ENCODE measurements at regions not wholly inside any gene's neighbourhood (a gene's known extent, or its start where the extent isn't known, plus 50 kb on each side); places are given as distances from the start of the nearest gene placed in this dataset.

GRCh38 chr9:97747201-97747965, 50.2 kb upstream of the XPA start:
- peak; percentile 68 for DNase-seq (ENCODE audit: low spot score)

GRCh38 chr9:97748525-97748924, 51.4 kb upstream of the XPA start:
- DNase-seq (ENCODE audit: low spot score) = no peak

DNA sequence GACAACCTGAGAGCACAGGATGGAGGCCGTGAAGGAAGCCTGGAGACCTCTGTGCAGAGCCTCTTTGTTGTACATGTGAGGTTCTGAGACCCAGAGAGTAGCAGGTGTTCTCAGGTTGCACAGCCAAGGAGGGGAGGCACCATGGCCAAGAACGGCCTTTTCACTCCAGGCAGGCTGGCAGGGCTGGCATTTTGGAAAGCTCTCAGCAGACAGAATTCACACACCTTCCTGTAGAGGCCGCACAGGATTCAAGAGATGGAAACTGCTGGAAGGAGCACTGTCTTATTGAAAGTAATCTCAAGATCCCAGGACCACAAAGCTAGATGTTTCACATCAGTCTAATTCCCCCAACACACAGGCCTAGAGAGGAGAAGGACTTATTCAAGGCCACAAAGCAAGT, 52.8 kb upstream of the XPA start:
- DNase-seq (ENCODE audit: low spot score) = no peak

DNA sequence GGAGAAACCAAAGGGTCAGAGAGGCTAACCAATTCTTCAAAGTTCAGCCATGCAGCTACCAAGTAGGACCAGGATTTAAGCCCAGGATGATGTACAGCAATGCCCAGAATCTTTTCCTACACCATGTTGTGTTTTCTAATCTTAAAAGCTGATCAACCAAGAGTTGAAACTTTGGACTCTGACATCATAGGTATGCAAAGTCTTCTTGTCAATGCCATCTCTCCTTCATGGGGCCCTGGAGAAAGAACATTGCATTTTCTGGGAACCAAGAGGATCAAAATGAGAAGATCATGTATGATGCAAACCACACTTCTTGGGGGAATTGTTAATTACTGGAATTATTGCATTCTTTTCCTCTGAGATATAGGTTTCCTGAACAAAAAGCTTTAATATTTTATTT, 54.4 kb upstream of the XPA start:
- no peak for DNase-seq (ENCODE audit: low spot score)

DNA sequence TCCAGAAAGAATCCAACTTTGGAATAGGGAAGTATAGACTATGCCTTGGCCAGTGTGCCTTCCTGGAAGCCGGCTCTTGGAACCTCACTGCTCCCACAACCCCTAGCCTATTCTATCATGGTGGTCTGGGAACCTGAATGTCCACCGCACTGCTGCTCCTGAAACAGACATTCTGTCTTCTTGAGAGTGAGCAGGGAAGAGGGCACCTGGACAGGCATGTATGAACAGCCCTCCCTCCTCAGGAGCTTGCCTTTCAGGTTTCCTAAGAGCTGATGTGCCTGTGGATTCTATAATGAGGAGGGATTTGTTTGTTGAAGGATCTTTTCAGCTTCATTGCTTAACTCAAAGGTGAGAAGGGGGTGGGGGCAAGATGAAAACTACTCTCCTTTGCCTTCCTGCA, 55.1 kb upstream of the XPA start:
- no peak for DNase-seq (ENCODE audit: low spot score)

DNA sequence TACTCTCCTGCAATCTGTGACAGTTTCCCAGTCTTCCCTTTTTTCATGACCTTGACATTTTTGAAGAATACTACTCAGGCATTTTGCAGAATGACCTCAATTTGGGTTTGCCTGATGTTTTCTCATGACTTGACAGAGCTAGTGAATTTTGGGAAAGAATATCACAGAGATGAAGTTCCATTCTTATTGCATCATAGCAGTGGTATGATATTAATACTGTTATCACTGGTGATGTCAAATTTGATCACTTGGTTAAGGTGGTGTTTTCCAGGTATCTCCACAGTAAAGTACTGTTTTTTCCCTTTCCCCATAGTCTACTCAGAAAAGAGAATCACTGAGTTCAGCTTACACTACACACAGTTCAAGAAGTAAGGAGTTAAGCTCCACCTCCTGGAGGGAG, 56.2 kb upstream of the XPA start:
- DNase-seq (ENCODE audit: low spot score) = no peak

- no peak for DNase-seq (ENCODE audit: low spot score)
Observed at GRCh38 chr9:97753975-97754374, 56.8 kb upstream of the XPA start.

DNA sequence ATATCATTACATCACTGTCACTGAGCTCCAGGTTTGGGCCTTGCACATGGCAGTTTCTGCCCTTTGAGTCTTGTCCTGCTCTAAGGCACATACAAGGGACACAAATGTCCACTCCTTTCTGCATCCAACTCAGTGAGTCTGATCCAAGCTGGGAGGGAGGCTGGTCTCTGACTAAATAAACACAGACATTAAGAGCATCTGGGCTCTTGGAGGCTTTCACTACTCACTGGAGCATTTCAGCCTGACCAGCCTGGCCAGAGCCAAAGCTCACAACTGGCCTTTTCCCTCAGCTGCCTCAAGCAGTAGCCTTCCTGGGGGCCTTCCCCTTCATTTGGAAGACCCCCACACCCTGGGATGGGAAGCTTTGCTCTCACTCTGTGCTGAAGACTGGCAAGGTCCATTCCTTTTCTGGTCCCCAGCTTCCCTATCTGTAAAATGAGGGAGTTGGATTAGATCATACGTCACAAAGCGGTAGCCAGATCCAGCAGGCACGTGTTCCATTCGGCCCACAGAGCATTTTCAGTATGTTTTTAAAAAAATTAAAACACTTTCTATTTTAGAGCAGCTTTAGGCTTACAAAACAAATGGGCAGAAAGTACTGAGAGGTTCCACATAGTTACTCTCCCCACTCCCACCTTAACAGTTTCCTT, 58.6 kb upstream of the XPA start:
- DNase-seq (ENCODE audit: low spot score) = no peak

- DNase-seq (ENCODE audit: low spot score) = no peak
Observed at GRCh38 chr9:97756991-97757390, 59.9 kb upstream of the XPA start.

DNA sequence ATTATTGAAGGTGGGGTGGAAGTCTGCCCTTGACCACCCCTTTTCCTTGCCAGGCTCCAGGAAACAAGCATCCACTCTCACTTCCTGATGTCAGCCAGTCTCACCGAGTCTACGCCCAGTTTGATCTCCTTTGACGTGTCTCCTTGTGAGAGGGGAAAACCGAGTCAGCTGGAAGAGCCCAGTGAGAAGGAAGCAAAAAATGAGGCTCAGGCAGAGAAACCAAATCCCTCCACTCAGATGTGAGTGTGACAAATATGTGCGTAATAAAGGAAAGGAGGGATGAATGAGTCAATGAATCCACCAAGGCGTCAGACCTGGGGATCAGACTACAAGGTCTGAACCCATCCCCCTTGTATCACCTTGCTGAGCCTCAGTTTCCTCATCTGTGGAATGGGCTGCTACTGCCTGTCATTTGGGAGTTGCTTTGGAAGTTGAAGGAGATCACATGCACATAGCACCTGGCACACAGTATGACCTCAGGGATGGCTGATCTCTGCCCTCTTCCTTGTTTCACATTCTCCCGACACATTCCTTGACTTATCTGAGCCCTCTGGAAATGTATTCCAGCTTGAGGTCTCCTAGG, 61.3 kb upstream of the XPA start:
- no peak for DNase-seq (ENCODE audit: low spot score)

DNA sequence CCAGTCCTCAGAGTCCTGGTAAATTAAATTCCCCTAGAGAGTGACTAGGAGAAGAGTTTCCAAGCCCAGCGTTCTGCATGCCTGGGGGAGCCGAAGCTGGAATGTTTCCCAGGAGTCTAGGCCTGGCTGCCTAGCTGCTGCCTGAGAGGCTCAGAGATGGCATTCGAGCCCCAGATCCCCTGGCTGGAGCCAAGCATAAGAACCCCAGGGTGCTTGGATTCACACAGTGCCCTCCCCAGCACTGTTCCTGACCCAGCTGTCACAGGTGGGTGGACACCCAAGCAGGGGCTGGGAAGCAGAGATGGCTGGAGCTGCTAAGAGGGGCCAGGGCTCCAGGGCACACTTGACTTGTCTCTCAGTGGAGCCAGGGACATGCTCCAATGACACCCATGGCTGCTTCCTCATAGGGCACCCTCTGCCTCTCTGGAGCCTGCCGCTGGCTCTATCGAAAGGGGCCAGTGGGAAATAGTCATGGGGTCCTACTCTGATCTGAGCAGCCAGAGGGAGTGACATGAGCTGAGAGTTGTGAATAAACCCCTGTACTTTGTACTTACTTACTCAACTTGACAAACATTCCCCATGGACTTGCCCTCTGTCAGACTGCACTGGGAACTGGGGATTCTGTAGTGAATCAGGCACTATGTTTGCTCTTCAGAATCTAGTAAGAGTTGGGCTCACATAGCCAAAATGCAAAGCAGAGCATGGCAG, 62.6 kb upstream of the XPA start:
- DNase-seq (ENCODE audit: low spot score) = peak; percentile 24

GRCh38 chr9:97761056-97761598, 64.0 kb upstream of the XPA start:
- no peak for DNase-seq (ENCODE audit: low spot score)

DNA sequence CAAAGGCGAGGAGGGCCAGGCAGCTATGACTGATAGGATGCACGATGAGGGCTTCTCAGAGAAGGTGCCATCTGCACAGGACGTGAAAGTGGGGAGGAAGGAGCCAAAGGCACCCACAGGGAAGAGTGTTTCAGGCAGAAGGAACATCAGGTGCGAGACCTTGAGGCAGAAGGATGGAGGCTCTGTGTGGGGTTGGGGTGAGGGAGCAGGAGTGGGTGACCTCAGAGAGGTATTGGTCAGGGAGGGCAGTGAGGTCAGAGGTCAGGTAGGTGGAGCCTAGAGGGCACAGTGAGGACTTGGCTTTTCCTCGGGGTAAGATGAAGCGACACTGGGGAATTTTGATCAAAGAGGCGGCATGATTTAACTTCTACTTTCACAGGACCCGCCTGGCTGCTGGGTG, 64.7 kb upstream of the XPA start:
- DNase-seq (ENCODE audit: low spot score) = no peak

DNA sequence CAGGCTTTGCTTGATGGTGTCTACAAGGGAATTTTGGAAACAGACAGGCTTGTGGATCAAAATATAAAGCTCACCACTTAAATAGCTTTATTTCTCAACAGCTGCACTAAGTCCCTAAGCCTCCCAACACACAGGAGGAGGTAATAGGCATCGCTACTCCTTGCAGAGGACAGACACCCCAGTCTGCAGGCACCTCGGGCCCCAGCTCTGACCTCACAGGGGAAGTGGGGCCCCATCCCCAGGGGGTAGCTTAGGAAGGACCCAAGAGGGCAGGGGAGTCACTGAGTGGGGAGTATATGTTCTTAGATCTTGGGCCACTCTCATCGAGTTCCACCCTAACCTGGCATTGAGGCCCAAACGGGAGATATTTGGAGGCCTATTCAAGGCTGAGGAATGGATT, 66.7 kb upstream of the XPA start:
- no peak for DNase-seq (ENCODE audit: low spot score)

DNA sequence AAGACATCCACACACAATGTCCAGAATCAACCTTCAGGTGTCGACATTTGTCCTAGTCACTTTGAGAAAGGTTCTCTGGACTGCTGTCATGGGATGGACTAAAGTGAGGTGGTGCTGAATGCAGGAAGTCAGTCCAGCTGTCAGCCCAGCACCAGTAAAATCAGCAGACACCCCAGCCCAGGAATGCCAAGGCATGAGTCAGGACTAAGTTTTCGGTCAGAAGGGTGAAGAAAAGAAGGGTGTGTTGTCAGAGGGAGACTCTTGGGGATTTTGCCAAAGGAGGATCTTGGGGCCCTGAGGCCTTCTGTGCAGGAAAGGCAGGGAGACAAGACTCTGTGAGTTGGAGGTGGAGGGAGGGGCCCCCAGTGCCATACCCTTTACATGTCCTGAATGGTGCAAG, 69.0 kb upstream of the XPA start:
- no peak for DNase-seq (ENCODE audit: low spot score)

- DNase-seq (ENCODE audit: low spot score) = no peak
Observed at GRCh38 chr9:97766610-97767009, 69.5 kb upstream of the XPA start.

- no peak for DNase-seq (ENCODE audit: low spot score)
Observed at GRCh38 chr9:97767891-97768290, 70.8 kb upstream of the XPA start.

- no peak for DNase-seq (ENCODE audit: low spot score)
Observed at GRCh38 chr9:97768746-97769145, 71.6 kb upstream of the XPA start.

GRCh38 chr9:97769208-97769607, 72.1 kb upstream of the XPA start:
- DNase-seq (ENCODE audit: low spot score) = no peak

- no peak for DNase-seq (ENCODE audit: low spot score)
Observed at GRCh38 chr9:97770808-97771372, 73.8 kb upstream of the XPA start.

GRCh38 chr9:97771641-97772040, 74.5 kb upstream of the XPA start:
- DNase-seq (ENCODE audit: low spot score) = no peak

DNA sequence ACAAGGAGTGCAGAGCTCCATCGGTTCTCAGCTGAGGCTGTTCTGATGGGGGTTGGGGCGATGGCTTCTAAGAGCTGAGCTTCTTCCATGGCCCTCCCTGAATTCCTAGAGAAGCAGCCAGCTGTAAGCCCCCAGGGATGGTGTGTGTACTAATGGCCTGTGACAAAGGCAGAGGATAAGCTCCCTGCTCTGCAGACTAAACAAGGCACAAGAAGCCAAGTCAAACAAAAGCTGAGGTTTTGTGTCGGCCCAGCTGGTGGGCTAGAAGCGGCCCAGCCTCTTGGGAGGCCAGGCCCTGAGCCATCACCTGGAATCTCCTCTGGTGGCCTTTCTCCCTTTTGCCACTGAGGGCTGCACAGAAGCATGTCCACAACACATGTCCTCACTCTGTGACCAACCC, 75.0 kb upstream of the XPA start:
- DNase-seq (ENCODE audit: low spot score) = no peak
